ENCODE measurements at regions not wholly inside any gene's neighbourhood (a gene's known extent, or its start where the extent isn't known, plus 50 kb on each side); places are given as distances from the start of the nearest gene placed in this dataset.

DNA sequence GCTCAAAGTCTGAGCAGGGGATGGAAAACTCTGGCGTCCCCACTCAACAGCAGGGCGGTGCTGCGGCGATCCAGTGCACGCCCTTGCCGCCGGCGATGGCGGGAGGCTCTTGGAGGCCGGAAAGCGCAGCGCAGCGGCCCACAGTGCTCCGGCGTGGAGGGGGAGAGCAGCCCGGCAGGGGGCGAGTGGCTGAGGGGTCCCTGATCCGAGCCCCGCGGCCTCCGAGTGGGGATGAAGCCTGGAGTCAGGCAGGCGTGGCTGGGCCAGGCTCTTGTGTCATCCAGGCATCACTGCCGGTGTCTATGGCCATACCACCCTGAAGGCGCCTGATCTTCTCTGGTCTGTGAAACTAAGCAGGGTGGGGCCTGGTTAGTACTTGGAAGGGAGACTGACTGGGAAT, 183.1 kb downstream of the ALG10 start:
- TF ChIP-seq, protein P1, sequence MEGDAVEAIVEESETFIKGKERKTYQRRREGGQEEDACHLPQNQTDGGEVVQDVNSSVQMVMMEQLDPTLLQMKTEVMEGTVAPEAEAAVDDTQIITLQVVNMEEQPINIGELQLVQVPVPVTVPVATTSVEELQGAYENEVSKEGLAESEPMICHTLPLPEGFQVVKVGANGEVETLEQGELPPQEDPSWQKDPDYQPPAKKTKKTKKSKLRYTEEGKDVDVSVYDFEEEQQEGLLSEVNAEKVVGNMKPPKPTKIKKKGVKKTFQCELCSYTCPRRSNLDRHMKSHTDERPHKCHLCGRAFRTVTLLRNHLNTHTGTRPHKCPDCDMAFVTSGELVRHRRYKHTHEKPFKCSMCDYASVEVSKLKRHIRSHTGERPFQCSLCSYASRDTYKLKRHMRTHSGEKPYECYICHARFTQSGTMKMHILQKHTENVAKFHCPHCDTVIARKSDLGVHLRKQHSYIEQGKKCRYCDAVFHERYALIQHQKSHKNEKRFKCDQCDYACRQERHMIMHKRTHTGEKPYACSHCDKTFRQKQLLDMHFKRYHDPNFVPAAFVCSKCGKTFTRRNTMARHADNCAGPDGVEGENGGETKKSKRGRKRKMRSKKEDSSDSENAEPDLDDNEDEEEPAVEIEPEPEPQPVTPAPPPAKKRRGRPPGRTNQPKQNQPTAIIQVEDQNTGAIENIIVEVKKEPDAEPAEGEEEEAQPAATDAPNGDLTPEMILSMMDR (conservative IDR thresholded peaks at IDR 0.05; ENCODE audit: low read length), result no peak
- no peak for TF ChIP-seq EZH2phosphoT487 (IDR thresholded peaks at IDR 0.05; ENCODE audit: borderline replicate concordance)

Data from Loucy (cell line).